Stimulated activated CD4-positive, alpha-beta T cell treated with anti-CD3 and anti-CD28 coated beads, Interleukin-1b, Interleukin-23, amount 100 ng/mL, for 4 hours (primary cell): ENCODE measurements at regions not wholly inside any gene's neighbourhood (a gene's known extent, or its start where the extent isn't known, plus 50 kb on each side); places are given as distances from the start of the nearest gene placed in this dataset.

Experiments used
- DNase-seq, 2 donors: peaks; one replicate each; pipeline ENCODE4 v3.0.0-alpha.2; 2020; ENCODE audit warnings: low read depth in 2 of 2

DNA sequence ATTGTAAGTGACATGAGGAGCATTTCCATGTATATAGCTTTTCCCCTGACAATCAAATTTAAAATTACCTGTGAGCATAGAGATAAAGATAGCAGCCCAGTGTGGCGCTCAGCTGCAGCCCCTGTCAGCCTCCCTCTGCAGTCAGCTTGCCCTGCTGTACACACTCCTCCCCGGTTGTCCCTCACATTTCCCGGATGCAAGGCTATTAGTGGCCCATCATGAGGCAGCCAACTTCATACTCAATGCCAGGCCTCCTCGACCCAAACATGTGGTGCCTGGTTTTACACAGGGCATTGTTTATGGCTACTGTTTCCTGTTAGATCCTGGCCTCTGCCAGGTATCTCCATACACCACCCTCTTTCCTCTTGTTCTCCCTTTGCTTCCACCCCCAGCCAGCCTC, 116.1 kb upstream of the SH3BP4 start:
- DNase-seq: no peak

DNA sequence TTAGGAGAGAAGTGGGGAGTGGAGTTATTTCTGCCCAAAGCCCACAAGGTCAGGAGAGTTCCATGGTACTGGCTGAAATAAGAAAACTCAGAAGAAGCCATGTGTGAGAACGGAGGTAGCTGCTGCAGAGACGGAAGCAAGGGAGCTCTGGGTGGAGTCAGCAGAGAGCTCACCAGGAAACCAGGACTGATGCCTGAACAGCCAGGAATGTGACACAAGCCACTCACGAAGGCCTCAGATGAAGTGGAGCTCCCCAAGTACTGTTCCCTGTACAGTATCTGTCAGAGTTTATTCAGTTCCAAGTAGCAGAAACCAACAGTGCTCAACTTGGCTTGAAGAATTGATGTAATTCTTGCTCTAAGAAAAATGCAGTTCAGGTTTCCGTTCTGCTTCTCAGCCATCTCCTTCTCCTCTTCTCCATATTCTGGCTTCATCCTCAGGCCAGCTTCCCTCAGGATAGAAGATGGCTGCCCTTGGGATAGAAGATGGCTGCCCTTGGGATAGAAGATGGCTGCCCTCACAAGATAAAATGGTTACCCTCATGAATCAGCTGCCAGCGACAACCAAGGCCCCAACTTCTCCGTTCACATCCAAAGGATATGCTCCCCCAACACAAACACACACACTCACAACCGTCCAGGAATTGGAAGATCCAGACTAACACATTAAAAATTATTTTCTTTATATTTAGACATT, 117.4 kb upstream of the SH3BP4 start:
- DNase-seq: no peak

DNA sequence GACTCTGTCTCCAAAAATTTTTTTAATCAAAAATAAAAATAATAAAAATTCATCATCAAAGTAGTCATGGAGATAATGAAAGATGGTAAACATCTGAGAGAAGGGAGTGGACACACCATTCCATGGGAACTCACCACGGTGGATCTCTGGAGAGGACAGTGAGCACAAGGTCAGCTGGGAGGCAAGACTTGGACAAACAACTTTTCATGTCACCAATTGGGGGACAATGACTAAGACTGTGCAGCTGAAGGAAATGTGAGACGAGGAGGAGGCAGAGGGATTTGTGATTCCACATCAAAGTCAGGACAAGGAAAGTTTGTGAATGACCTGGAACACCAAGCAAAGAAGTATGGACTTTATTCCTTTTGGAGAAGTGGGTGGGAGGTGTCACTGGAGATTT, 121.0 kb upstream of the SH3BP4 start:
- no peak for DNase-seq

DNA sequence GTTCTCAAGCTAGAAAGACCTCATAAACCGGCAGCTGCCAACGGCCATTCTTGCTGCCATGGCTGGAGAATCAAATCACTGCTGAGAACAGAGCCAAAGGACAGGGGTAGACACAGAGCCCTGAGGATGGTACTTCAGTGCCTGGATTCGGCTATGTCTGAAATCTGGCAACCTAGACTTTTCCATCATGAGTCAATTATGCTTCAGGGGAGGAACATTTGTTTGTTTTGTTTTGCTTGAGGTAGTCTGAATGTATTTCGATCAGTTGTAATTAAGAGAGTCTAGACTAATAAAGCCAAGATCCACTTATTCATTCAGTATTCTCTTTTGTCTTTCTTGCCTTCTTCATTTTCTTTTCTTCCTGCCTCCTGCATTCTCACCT, 122.8 kb upstream of the SH3BP4 start:
- no peak for DNase-seq

DNA sequence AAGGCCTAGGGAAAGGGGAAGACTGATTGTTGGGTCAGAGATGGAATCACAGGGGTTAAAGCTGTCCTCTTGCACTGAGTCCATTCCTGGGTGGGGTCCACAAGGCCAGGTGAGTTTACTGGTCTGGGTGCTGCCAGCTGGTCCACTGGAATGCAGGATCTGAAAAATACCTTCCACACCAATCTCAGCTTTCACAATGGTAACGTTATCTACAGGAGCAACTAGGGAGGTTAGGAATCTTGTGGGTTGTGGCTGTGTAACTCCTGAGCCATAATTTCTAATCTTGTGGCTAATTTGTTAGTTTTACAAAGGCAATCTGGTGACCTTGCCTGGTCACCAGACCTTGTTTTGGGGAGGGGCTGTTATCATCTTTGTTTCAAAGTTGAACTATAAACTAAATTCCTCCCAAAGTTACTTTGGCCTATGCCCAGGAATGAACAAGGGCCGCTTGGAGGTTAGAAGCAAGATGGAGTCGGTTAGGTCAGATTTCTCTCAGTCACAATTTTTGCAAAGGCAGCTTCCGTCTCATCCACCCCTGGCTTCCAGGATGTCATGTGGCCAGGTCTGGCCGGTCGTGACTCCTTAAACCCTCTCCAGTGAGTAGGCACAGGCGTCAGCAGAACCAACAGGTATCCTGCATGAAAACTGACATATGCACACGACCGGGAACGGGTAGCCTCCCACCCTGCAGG, 123.3 kb upstream of the SH3BP4 start:
- no peak for DNase-seq

DNA sequence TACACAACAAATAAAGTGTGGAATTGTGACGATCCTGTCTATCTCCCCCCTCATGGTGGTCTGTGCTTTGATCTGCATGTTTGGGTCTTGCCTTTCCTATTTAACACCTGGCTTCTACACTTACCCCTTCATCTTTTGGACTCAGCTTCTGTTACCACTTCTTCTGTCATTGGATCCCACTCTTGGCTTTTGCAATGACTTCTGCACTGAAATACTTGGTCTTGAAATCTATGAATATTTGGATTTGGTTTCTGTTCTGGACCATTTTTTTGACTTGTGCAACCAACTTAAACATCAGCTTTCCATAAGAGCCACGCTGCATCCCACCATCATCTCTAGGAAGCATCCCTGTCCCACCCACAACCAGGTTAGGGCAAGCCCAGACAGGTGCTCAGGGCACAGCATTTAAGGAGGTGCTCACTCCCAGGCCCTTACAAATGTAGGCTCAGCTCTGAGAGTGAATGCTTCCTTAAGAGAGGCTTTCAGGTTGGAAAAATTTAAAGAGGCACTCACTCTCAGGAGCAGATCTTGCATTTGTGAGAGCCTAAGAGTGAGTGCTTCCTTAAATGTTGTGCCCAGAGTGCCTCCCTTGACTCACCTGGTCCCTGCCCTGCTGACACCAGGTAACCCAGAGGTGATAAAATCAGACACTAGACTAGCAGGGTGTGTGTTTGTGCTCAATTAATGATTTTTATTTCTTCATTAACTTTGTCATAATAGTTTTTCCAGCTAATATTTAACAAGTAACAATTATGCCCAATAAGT, 124.5 kb upstream of the SH3BP4 start:
- DNase-seq: no peak

DNA sequence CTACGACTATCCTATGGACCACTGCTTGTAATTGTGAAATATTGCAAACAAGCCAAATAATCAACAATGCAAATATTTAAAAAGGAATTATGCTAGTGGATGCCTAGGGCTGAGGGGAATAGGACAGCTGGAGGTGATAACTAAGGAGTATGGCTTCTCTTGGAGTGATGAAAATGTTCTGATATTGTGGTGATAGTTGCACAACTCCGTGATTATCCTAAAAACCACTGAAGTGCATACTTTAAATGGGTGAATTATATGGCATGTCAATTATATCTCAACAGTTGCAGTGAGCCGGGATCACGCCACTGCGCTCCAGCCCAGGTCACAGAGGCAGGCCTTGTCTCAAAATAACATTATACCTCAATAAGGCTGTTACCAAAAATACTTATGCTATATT, 125.1 kb upstream of the SH3BP4 start:
- no peak for DNase-seq

DNA sequence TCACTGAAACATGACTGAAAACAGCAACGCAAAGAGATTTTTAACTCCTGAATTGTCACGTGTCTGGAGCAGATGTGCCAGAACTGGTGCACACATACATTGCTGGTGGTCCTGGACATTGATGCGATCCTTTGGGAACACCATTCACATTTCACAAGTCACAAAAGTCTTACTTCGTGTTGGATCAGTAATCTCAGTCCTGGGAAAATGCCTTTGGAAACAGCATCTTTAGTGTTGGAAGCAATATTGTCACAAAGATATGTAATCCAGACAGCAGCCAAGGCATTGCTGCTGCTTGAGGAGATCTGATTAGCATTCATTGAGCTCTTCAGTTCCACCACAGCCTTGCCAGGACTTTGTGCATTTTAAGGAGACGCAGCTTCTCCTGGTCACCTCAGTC, 126.2 kb upstream of the SH3BP4 start:
- no peak for DNase-seq

DNA sequence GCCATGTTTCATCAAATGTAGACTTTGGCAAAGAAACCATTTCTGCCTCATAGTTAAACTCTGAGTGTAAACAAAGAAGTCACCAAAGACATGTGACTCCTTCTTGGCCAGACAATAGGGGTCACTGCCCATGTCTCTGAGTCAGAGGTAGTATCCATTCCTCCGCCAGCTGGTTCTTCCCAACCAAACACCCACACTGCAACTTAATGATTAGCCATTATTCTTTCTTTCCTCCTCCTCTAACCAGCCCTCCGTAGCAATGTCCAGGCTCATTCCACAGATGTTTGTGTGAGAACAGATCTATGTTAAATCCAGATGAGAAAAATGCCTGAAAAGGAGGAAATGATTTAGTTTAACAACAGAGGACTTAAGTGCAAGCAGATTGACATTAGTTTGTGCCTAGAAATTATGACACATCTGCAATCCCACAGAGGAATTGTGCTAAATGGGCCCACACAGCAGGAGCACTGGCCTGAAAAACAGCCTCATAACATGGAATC, 127.9 kb upstream of the SH3BP4 start:
- DNase-seq: no peak

DNA sequence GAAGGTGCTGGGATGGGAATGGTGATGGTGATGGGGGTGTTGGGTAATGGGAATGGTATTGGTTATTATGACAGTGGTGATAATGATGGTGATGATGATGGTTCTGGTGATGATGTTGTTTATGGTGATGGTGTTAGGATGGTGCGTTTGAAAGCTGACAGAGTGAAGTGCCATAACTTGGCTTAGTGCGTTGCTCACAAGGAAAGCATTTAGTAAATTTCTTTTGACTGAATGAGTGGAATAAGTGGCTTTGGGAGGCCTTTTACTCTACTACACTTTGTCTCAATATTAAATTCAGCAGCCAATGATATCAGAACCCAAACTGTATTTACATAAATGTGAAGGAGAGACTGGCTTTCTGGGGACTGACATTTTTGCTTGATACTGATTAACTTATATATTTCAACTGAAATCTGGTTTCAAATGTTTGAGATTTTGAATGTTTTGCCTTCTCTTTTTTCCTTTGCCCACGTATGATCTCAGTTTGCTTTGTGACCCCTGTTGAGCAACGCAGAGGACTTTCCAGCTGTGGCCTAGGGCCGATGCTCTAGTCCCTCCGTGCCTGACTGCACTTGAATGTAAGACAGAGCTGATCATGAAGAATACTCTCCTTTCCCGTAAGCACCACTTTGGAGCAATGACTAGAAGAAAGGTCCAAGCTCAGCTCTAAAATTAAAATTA, 128.5 kb upstream of the SH3BP4 start:
- no peak for DNase-seq

DNA sequence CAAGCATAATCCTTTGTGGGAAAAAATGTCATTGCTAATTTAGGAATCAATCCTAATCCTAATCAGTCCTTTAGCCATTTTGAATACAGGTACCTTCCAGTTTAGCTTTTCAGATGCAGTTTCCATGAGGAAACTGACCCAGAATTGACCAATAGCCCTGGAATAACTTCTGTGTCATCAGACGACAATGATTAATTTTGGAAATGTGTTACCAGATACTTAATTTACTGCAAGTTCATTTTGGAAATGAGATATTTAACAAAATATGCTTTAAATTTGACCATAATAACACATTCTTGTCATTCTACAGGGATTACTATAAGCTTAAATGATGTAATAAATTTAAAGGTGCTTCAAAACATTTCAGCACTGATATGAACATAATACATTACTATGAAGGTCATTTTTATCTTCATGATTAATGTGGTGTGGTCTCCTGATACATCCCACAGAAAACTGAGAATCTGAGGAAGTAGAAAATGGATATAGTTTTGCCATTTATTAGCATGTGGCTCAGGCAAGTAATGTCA, 129.8 kb upstream of the SH3BP4 start:
- no peak for DNase-seq

DNA sequence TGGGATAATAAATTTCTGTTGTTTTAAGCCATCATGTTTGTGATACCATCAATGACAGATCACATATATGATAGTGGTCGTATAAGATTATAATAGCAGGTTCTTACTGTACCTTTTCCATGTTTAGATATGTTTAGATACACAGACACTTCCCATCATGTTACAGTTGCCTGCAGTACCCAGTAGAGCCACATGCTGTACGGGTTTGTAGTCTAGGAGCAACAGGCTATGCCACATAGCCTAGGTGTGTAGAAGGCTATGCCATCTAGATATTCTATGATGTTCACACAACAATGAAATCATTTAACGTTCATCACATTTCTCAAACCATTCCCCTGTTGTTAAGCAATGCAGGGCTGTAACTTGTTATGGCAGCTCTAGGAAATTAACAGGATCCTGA, 132.9 kb upstream of the SH3BP4 start:
- DNase-seq: no peak

DNA sequence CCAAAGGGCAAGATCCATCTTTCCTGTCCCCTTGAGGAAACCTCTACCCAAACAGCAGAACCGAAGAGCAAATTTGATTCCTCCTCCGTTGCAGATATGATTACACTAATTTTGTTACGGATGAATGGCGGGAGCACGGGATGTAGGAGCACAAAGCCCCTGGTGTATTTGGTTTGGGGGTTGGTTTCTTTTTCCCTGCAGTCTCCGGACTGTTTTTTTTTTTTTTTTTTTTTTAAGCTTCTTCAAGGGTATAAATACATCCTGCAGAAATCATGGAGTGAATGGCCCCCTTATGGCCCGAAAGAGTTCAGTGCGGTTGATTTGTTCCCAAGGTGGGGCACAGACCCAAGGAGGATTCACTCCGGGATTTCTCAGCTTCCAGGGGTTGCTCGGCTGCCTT, 135.3 kb upstream of the SH3BP4 start:
- no peak for DNase-seq

DNA sequence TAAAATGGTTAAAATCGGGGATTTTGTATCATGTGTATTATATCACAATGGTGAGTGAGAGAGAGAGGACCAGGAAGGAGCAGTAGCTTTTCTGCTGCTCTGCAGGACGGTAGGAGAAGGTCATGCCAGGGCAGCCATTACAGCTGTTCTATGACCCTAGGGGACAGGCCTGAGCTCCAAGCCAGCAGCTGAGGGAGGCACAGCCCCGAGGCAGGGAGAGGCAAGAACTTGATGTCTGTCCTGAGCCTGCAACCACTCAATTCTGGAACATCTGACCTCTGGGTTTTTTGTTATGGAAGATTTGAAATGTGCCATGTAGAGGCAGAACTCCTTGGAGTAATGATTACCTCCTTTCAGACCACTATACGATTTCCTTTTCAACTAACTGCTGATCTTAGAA, 135.8 kb upstream of the SH3BP4 start:
- no peak for DNase-seq

DNA sequence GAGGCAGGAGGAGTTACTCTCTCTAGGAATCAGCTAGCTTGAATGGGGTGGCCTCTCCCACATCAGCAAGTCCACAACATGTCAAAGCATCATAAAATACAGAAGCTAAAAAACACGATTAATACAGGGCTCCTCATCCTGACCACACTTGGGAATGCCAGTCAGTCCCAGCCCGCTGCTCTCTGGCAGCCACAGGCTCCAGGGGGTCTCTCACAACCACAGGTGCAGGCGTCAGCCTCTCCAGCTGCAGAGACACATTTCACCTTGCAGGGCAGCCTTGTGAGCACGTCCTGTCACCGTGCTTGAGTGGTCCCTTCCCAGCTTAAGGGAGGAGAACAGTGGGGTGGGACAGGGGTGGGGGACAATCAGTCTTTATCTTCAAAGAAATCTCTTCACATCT, 137.4 kb upstream of the SH3BP4 start:
- DNase-seq: no peak

DNA sequence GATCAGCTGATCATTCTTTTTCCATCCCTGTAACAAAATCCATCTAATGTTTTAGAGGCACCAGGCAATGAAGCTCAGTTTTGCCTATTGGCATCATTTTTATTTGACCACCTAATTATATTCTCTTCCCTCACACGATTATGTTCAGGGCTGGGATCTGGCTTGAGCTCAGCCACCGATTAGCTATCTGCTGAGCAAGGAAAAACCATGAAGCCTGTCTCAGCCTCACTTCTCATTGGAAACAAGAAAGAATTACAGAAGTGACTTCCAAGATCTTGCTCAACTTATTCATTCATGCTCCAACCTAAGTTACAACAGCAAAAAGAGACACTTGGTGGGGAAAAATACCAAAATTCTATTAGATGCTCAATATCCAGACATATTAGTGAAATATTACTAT, 139.0 kb upstream of the SH3BP4 start:
- DNase-seq: no peak

DNA sequence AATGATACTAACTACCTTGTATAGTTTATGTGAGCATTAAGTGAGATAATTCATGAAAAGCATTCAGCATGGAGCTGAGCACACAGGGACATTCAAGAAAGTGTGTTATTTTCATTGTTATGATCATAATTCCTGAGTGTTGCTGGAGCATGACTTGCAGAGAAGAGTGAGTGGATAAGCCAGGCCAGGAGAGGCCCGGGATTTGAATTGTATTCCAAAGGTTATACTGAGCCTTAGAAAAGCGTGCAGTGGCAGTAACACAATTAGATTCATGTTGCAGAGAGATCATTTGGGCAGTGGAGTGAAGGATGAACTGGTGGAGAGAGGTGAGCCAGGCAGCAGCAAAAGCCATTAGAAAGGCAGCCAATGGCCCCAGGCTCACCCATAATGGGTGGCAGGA, 142.9 kb upstream of the SH3BP4 start:
- no peak for DNase-seq

DNA sequence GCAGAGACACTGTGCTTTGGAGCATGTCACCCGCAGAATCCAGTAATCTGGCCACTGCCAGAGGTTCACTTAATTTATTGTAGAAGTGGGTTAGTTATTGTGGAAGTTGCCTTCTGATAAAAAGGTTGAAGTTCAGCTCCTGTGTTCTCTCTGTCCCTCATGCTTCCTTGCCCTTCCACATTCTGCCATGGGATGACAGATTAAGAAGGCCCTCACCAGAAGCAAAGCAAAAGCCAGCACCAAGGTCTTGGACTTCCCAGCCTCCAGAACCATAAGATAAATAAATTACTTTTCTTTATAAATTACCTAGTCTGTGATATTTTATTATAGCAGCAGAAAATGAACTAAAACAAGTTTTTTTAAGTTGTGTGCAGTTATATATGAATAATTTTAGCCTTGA, 145.0 kb upstream of the SH3BP4 start:
- no peak for DNase-seq

DNA sequence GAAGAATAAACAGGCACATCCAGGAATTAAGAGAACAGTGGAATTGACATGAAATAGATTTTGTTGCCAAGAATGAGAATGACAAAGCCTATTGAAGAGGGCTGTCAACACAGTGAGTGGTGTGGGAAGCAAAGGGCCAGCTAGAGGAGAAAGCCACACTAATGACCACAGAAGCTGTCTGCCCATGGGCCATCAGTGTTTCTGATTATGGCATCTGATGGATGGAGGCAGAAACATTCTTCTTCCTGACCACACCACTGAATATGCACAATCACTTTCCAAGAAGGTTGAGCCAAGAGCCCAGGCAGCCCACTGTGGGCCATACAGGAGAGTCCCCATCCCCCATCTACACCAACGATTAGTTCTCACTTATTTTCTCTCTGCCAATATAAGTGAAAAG, 146.0 kb upstream of the SH3BP4 start:
- DNase-seq: no peak

DNA sequence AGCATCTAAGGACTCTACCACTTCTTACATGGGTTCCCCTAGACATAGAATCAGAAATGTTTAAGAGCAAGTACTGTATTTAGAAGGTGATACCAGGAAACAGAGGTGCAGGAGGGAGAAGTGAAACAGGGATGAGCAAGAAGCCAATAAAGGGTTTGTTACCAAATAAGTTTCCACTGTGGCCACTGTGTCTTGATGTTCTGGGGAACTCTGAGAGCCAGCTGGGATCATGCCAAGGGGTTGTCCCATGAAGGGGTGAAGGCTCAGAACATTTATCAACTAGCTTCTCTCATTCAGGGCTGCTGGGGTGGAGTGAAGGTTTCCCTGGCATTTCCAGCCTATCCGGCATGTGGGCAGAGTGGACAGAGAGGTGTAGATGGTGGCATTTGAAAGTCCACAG, 147.1 kb upstream of the SH3BP4 start:
- DNase-seq: no peak

DNA sequence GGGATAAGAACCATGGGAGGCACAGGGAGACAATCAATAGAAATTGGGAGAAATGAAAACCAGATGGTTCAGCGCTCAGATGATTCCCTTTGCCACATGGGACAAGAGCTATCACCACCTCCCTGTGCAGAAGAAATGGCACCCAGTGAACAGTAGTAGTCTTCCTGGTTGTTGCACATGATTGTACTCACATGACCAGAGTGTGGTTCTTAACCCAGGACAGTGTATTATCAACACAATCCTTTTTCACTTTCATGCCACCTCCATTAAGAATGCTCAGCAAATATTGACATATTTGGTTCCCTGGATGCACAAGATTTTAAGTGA, 149.0 kb upstream of the SH3BP4 start:
- no peak for DNase-seq
